ENCODE measurements at regions not wholly inside any gene's neighbourhood (a gene's known extent, or its start where the extent isn't known, plus 50 kb on each side); places are given as distances from the start of the nearest gene placed in this dataset.

DNA sequence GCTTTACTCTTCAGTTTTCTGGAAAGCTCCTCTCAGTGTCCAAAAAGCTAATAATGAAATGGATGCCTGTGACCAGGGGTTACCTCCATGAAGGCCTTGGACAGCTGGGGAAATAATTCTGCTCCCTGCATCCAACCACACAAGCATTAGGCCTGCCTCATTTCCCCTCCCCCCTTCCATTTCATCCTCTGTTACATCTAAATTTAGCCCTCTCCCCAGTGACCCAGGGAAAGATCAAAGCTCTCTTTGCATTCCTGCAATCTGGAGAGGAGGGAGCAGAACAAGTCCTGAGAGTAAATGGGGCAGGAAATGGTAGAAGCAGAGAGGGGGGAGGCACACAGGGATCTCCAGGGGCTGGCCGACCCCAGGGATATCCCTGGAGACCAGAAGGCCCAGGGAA, 452.7 kb downstream of the TSHZ3 start:
- no peaks in the 10 kb centered on the region for H3K4me1 ChIP-seq (replicated peaks in 1 of 2)
- TF ChIP-seq, protein P1, sequence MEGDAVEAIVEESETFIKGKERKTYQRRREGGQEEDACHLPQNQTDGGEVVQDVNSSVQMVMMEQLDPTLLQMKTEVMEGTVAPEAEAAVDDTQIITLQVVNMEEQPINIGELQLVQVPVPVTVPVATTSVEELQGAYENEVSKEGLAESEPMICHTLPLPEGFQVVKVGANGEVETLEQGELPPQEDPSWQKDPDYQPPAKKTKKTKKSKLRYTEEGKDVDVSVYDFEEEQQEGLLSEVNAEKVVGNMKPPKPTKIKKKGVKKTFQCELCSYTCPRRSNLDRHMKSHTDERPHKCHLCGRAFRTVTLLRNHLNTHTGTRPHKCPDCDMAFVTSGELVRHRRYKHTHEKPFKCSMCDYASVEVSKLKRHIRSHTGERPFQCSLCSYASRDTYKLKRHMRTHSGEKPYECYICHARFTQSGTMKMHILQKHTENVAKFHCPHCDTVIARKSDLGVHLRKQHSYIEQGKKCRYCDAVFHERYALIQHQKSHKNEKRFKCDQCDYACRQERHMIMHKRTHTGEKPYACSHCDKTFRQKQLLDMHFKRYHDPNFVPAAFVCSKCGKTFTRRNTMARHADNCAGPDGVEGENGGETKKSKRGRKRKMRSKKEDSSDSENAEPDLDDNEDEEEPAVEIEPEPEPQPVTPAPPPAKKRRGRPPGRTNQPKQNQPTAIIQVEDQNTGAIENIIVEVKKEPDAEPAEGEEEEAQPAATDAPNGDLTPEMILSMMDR (IDR thresholded peaks at IDR 0.05) = no peak
- no peak for TF ChIP-seq POLR2A (IDR thresholded peaks at IDR 0.05)
- intact Hi-C loops (cut with DNase I) = no loop called here
- no peaks in the 10 kb centered on the region for H3K9me3 ChIP-seq (replicated peaks in 1 of 3)
- WGBS, 4 donors = 34 to 57% (median 44%) methylated on average over 1 of the region's 1 CpG
- no peaks in the 10 kb centered on the region for H3K27me3 ChIP-seq
- no peak overlapping the region for H3K27ac ChIP-seq
- H3K4me3 ChIP-seq = no peak overlapping the region
- no peaks in the 10 kb centered on the region for H3K36me3 ChIP-seq (replicated peaks in 1 of 2)
- DNase-seq = no peak

DNA sequence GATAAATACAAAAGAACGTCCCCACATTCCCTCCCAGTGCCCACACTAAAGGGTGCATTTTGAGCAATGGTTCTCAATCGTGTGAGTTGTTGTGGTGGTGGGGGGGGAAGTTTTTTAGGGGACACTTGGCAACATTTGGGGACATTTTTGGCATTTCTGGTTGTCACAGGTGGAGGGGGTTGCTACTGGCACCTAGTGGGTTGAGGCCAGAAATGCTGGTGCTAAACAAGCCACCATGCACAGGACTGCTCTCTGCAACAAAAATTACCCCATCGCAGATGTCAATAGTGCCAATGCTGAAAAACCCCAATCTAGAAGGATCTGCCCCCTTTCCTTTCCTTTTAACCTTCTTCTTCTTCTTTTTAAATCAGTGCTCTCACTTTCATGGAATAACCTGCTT, 453.3 kb downstream of the TSHZ3 start:
- H3K4me3 ChIP-seq = no peak overlapping the region
- no peak for TF ChIP-seq POLR2A (IDR thresholded peaks at IDR 0.05)
- TF ChIP-seq, protein P1 (IDR thresholded peaks at IDR 0.05) = no peak
- no peaks in the 10 kb centered on the region for H3K27me3 ChIP-seq
- intact Hi-C loops (cut with DNase I) = no loop called here
- no peak overlapping the region for H3K27ac ChIP-seq
- no peaks in the 10 kb centered on the region for H3K9me3 ChIP-seq (replicated peaks in 1 of 3)
- DNase-seq = no peak
- H3K36me3 ChIP-seq (replicated peaks in 1 of 2) = no peaks in the 10 kb centered on the region
- no peaks in the 10 kb centered on the region for H3K4me1 ChIP-seq (replicated peaks in 1 of 2)
- 76 to 91% (median 84%) methylated on average over 3 of the region's 3 CpGs for WGBS, 4 donors

DNA sequence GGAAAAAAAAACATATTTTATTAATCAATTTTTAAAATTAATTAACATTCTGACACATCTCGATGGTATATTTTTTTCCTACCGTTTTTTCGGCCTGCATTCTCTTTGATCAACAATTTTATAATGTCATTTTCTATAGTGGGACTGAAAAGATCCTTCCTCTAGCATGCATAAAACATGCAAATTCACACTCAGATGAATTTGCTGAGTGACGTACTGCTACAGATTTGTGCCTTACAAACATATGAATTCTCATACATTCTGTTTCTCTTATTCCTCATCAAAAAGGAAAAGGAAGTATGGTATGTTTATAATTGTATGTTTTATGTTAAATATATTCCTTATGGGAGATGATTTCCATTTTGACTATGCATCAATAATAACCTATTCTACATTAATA, 458.2 kb downstream of the TSHZ3 start:
- no peak overlapping the region for H3K4me3 ChIP-seq
- no peaks in the 10 kb centered on the region for H3K36me3 ChIP-seq (replicated peaks in 1 of 2)
- no peaks in the 10 kb centered on the region for H3K27me3 ChIP-seq
- intact Hi-C loops (cut with DNase I) = no loop called here
- H3K9me3 ChIP-seq (replicated peaks in 1 of 3) = no peaks in the 10 kb centered on the region
- TF ChIP-seq, protein P1 (IDR thresholded peaks at IDR 0.05) = no peak
- TF ChIP-seq POLR2A (IDR thresholded peaks at IDR 0.05) = no peak
- DNase-seq = no peak
- 83 to 84% (median 84%) methylated on average over 4 of the region's 4 CpGs for WGBS, 4 donors
- no peak overlapping the region for H3K27ac ChIP-seq
- H3K4me1 ChIP-seq (replicated peaks in 1 of 2) = no peaks in the 10 kb centered on the region

DNA sequence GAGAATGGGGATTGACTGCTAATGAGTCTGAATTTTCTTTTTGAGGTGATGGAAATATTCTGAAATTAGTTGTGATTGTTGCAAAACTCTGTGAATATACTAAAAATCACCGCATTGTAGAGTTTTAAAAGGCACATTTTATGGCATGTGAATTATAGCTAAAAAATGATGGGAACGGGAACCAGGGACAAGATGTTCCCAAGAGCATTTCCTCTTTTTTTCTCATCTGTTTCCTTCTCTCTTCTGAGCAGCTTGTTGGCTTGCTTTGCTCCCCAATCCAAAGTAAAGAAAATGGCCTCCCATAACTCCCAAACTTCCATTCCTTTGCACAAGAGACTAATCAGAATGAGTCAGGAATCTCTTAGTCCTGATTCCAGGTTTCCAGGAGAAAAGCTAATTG, 459.2 kb downstream of the TSHZ3 start:
- H3K9me3 ChIP-seq (replicated peaks in 1 of 3) = no peaks in the 10 kb centered on the region
- DNase-seq = no peak
- TF ChIP-seq, protein P1 (IDR thresholded peaks at IDR 0.05) = no peak
- no peak for TF ChIP-seq POLR2A (IDR thresholded peaks at IDR 0.05)
- intact Hi-C loops (cut with DNase I) = no loop called here
- no peaks in the 10 kb centered on the region for H3K27me3 ChIP-seq
- 56 to 64% (median 61%) methylated on average over 2 of the region's 2 CpGs for WGBS, 4 donors
- no peaks in the 10 kb centered on the region for H3K36me3 ChIP-seq (replicated peaks in 1 of 2)
- H3K27ac ChIP-seq = peak overlapping the region in 2 of 5 donors; percentile 25 to 30
- H3K4me3 ChIP-seq = no peak overlapping the region
- H3K4me1 ChIP-seq (replicated peaks in 1 of 2) = no peaks in the 10 kb centered on the region

Data from adrenal gland (tissue), 9 donors.